ENCODE measurements at regions not wholly inside any gene's neighbourhood (a gene's known extent, or its start where the extent isn't known, plus 50 kb on each side); places are given as distances from the start of the nearest gene placed in this dataset.

DNA sequence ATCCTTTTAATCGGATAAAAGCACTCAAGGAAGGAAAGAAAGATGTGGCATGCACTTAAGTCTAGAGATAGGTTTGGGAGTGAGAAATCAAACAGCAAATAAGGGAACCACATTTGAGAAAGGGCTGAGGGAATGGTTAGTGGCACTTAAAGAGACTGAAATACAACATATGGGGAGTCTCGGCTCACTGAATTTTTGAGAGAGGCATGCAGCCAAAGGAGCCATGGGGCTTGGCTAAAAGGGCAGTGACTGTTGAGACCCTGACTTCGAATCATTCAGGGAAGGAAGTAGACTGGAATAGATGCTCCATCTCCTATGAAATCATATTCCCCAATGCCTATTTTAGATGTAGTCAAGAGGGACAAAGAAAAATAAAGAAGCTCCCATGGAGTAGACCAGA, 58.3 kb upstream of the HAO2 start:
- TF ChIP-seq OSR1 (CRISPR knock-in tag; IDR thresholded peaks at IDR 0.05) = no peak
- no peak for TF ChIP-seq TOX (CRISPR knock-in tag; IDR thresholded peaks at IDR 0.05; ENCODE audit: borderline replicate concordance)
- TF ChIP-seq, protein P1, sequence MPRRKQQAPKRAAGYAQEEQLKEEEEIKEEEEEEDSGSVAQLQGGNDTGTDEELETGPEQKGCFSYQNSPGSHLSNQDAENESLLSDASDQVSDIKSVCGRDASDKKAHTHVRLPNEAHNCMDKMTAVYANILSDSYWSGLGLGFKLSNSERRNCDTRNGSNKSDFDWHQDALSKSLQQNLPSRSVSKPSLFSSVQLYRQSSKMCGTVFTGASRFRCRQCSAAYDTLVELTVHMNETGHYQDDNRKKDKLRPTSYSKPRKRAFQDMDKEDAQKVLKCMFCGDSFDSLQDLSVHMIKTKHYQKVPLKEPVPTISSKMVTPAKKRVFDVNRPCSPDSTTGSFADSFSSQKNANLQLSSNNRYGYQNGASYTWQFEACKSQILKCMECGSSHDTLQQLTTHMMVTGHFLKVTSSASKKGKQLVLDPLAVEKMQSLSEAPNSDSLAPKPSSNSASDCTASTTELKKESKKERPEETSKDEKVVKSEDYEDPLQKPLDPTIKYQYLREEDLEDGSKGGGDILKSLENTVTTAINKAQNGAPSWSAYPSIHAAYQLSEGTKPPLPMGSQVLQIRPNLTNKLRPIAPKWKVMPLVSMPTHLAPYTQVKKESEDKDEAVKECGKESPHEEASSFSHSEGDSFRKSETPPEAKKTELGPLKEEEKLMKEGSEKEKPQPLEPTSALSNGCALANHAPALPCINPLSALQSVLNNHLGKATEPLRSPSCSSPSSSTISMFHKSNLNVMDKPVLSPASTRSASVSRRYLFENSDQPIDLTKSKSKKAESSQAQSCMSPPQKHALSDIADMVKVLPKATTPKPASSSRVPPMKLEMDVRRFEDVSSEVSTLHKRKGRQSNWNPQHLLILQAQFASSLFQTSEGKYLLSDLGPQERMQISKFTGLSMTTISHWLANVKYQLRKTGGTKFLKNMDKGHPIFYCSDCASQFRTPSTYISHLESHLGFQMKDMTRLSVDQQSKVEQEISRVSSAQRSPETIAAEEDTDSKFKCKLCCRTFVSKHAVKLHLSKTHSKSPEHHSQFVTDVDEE (CRISPR knock-in tag; IDR thresholded peaks at IDR 0.05) = no peak
- TF ChIP-seq ESRRG (CRISPR knock-in tag; IDR thresholded peaks at IDR 0.05) = no peak
- no peak for TF ChIP-seq GLIS3 (CRISPR knock-in tag; IDR thresholded peaks at IDR 0.05)
- TF ChIP-seq ISL1 (CRISPR knock-in tag; IDR thresholded peaks at IDR 0.05) = no peak
- no peak for TF ChIP-seq ZNF8 (CRISPR knock-in tag; IDR thresholded peaks at IDR 0.05)
- TF ChIP-seq, protein P2, sequence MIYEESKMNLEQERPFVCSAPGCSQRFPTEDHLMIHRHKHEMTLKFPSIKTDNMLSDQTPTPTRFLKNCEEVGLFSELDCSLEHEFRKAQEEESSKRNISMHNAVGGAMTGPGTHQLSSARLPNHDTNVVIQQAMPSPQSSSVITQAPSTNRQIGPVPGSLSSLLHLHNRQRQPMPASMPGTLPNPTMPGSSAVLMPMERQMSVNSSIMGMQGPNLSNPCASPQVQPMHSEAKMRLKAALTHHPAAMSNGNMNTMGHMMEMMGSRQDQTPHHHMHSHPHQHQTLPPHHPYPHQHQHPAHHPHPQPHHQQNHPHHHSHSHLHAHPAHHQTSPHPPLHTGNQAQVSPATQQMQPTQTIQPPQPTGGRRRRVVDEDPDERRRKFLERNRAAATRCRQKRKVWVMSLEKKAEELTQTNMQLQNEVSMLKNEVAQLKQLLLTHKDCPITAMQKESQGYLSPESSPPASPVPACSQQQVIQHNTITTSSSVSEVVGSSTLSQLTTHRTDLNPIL (CRISPR knock-in tag; IDR thresholded peaks at IDR 0.05; ENCODE audit: low read depth) = no peak
- no peak for TF ChIP-seq PPARA (CRISPR knock-in tag; IDR thresholded peaks at IDR 0.05; ENCODE audit: borderline replicate concordance)
- no peak for TF ChIP-seq CSDC2 (CRISPR knock-in tag; IDR thresholded peaks at IDR 0.05)
- no peak for TF ChIP-seq ZNF565 (CRISPR knock-in tag; conservative IDR thresholded peaks at IDR 0.05; ENCODE audit: low read depth)
- TF ChIP-seq TCF4 (CRISPR knock-in tag; IDR thresholded peaks at IDR 0.05; ENCODE audit: borderline replicate concordance) = no peak
- no peak for TF ChIP-seq ZFP3 (CRISPR knock-in tag; IDR thresholded peaks at IDR 0.05)
- TF ChIP-seq ARNTL (CRISPR knock-in tag; IDR thresholded peaks at IDR 0.05; ENCODE audit: borderline replicate concordance, low read depth) = no peak
- TF ChIP-seq SNAI2 (CRISPR knock-in tag; IDR thresholded peaks at IDR 0.05) = no peak
- TF ChIP-seq, protein P3, sequence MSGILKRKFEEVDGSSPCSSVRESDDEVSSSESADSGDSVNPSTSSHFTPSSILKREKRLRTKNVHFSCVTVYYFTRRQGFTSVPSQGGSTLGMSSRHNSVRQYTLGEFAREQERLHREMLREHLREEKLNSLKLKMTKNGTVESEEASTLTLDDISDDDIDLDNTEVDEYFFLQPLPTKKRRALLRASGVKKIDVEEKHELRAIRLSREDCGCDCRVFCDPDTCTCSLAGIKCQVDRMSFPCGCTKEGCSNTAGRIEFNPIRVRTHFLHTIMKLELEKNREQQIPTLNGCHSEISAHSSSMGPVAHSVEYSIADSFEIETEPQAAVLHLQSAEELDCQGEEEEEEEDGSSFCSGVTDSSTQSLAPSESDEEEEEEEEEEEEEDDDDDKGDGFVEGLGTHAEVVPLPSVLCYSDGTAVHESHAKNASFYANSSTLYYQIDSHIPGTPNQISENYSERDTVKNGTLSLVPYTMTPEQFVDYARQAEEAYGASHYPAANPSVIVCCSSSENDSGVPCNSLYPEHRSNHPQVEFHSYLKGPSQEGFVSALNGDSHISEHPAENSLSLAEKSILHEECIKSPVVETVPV (CRISPR knock-in tag; IDR thresholded peaks at IDR 0.05) = no peak
- TF ChIP-seq, protein P4, sequence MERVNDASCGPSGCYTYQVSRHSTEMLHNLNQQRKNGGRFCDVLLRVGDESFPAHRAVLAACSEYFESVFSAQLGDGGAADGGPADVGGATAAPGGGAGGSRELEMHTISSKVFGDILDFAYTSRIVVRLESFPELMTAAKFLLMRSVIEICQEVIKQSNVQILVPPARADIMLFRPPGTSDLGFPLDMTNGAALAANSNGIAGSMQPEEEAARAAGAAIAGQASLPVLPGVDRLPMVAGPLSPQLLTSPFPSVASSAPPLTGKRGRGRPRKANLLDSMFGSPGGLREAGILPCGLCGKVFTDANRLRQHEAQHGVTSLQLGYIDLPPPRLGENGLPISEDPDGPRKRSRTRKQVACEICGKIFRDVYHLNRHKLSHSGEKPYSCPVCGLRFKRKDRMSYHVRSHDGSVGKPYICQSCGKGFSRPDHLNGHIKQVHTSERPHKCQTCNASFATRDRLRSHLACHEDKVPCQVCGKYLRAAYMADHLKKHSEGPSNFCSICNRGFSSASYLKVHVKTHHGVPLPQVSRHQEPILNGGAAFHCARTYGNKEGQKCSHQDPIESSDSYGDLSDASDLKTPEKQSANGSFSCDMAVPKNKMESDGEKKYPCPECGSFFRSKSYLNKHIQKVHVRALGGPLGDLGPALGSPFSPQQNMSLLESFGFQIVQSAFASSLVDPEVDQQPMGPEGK (CRISPR knock-in tag; IDR thresholded peaks at IDR 0.05; ENCODE audit: borderline replicate concordance) = no peak
- TF ChIP-seq, protein P5, sequence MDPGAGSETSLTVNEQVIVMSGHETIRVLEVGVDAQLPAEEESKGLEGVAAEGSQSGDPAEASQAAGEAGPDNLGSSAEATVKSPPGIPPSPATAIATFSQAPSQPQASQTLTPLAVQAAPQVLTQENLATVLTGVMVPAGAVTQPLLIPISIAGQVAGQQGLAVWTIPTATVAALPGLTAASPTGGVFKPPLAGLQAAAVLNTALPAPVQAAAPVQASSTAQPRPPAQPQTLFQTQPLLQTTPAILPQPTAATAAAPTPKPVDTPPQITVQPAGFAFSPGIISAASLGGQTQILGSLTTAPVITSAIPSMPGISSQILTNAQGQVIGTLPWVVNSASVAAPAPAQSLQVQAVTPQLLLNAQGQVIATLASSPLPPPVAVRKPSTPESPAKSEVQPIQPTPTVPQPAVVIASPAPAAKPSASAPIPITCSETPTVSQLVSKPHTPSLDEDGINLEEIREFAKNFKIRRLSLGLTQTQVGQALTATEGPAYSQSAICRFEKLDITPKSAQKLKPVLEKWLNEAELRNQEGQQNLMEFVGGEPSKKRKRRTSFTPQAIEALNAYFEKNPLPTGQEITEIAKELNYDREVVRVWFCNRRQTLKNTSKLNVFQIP (CRISPR knock-in tag; IDR thresholded peaks at IDR 0.05; ENCODE audit: borderline replicate concordance, low read depth) = no peak
- no peak for TF ChIP-seq ZNF70 (CRISPR knock-in tag; IDR thresholded peaks at IDR 0.05)
- ATAC-seq = no peak

DNA sequence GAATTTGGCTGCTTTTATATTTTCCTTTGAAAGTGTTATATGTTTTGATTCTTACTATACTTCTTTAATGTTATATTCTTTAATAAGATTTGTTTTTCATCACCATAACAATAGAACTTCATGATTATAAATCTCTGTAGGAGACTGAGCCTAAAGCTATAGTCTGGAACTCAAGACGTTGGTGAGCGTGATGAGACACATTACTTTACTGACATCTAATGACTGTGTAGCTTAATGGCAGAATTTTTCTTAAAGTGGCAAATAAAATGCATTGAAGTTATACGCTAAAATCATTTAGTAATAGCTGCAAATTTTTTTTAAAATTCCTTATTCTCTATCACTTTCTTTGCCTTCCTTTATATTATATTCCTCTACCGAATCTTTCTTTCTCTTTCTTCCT, 56.1 kb upstream of the HAO2 start:
- ATAC-seq = no peak
- TF ChIP-seq, protein P5 (CRISPR knock-in tag; IDR thresholded peaks at IDR 0.05; ENCODE audit: borderline replicate concordance, low read depth) = no peak
- TF ChIP-seq SNAI2 (CRISPR knock-in tag; IDR thresholded peaks at IDR 0.05) = no peak
